ENCODE measurements at regions not wholly inside any gene's neighbourhood (a gene's known extent, or its start where the extent isn't known, plus 50 kb on each side); places are given as distances from the start of the nearest gene placed in this dataset.

- no peak for TF ChIP-seq CTCF (conservative IDR thresholded peaks at IDR 0.05)
- no peak for TF ChIP-seq EZH2 (IDR thresholded peaks at IDR 0.05; ENCODE audit: low read depth)
Observed at GRCh38 chr2:198312596-198313483, 508.4 kb downstream of the PLCL1 start.

Measured in PC-9 (cell line).